Activated CD4-positive, alpha-beta T cell treated with anti-CD3 and anti-CD28 coated beads, Interleukin-10, Interleukin-2, amounts not matched to agents 100 ng/mL and 50 ng/mL, durations not matched to agents 16 hours and 8 hours (primary cell): ENCODE measurements at regions not wholly inside any gene's neighbourhood (a gene's known extent, or its start where the extent isn't known, plus 50 kb on each side); places are given as distances from the start of the nearest gene placed in this dataset.

Experiments
- DNase-seq: peaks from one replicate; pipeline ENCODE4 v3.0.0-alpha.2; 2020

DNA sequence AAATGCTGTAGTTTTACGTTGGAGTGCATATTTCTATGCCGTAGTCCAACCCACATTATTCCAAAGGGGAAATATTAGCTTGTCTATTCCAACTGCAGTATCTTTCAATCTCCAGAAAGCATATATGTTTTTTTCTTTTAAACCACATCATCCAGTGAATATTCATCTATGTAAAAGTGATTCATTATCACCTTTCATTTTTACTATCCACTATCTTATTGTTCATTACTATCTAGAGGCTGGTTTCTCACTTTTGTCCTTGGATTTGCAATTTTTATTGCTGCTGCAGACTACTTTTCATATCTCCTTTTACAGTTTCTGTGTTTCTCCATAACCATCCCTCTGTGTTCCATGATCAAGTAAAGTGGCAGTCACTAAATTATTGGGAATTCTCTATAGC lies 1097.2 kb upstream of the TENM4 start:
- DNase-seq, result peak; percentile 2

DNA sequence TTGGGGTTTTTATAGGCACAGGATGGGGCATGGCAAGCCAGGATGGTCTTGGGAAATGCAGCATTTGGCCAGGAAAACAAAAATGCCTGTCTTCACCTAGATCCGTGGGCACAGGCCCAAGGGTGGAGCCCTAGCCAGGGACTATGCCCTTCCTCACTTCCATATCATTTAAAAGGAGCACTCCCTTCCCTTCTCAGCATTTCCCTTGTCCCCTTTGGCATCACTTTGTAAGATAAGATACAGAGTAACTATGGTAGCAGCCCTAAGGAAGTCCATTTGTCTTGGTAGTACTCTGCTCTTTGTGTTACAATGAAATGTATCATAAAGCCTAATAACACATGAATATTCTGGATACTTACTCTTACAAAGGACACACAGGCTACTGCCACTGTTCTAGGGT lies 1092.6 kb upstream of the TENM4 start:
- DNase-seq, result no peak

DNA sequence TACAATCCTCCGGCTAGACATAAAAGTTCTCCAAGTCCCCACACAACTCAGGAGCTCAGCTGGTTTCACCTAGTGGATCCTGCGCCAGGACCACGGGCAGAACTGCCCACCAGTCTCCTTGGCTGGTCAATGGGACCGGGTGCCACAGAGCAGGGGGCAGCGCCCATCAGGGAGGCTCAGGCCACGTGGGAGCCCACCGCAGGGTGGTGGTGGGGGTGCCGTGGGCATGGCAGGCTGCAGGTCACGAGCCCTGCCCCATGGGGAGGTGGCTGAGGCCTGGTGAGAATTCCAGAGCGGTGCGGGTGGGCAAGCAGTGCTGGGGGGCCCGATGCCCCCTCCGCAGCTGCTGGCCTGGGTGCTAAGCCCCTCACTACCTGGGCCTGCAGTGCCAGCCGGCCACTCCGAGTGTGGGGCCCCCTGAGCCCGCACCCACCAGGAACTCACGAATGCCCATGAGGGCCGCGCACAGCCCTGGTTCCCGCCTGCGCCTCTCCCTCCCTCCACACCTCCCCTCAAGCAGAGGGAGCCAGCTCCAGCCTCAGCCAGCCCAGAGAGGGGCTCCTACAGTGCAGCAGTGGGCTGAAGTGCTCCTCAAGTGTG lies 1091.9 kb upstream of the TENM4 start:
- DNase-seq, result no peak

DNA sequence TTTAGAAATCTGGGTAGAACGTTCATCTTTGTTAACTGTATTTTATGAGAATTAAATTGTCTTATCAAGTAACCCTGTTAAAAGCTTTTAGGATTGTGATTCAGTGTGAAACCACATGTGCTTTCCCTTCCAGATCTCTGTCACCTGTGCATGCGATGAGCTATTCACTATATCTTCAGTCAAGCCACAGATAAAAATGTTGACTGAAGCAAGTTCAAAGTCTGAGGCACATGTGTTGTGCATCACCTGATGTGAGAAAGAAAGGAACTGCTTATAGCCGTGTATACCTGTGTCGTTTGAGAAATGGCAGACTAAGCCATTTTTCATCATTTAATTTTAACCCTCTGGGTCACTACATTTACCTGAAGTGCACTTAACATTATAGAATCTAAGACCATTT lies 1088.9 kb upstream of the TENM4 start:
- DNase-seq, result no peak

DNA sequence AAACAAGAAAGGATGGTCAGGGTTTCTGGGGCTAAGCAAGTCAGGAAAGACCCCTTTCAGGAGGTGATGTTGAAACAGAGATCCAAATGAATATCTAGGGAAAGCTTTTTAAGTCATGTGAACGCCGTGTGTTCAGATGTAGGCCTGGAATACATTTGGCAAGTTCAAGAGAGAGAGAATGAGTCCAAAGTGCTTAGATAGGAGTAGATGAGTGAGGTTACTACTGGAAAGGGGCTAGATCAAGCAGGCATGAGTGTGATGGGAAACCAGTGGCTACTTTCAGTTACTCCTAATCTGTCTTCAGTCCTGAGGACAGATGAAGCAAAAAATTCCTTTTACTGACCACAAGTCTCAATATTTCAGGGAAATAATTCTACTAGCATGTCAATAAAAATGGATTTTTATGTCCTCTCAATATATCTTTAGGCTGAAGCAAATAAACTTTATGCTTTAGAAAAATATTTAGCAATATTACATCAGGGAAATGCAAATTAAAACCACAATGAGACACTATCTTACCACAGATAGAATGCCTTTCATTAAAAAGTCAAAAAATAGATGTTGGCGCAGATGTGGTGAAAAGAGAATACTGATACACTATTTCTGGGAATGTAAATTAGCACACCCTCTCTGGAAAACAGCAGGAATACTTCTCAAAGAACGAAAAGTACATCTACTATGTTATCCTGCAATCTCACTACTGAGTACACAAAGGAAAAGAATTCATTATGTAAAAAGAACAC lies 1085.0 kb upstream of the TENM4 start:
- no peak for DNase-seq

DNA sequence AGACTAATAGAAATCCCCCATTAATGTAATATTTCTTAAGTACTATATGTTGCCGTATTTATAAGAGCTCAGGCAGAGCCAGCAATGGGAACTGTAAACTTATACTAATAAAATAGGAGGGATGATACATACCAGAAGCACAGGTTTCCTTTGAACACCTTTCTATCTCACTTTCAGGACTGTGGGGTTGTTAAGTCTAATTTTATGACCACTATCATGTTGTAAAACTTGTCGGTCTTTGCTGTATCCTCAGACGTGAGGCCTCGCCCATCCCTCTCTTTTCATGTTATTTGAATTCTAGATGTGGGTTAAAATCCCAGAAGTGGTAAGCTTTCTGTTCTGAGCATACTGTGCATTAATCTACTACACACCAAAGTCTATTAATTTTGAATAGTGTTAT lies 1083.5 kb upstream of the TENM4 start:
- DNase-seq, result no peak

DNA sequence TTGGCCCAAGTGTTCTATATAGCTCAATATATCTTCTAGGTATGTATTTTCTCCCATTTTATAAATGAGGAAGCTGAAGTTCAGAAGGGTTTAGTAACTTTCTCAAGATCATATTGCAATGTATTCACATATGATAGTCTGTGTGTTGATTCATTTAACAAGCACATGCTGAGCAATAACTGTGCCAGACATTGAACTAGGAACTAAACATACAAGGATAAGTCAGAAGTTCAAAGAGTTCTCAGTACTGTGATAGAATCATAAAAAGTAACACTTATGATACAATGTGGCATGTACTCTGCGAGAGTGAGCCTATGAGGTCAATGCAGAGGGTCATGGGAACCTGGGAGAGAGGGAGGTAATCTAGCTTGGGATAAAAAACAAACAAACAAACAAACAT lies 1082.2 kb upstream of the TENM4 start:
- no peak for DNase-seq

DNA sequence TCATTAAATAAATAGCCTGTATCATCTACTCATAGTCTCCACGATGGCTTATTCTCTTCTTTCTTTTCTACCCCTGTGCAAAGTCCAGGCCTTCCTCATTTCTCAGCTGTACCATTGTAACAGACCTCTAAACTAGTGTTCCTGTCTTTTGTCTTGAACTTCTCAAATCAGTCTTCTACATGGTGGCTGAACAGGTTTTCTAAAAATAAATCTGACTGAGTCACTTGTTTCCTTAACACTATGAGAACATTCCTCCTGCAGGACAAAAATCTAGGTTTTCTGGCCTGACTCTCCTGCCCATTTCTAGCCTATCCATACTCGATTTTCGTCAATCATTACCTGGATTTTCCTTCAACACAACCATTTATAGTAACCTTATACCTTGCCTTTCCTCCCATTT lies 1080.8 kb upstream of the TENM4 start:
- DNase-seq, result no peak

DNA sequence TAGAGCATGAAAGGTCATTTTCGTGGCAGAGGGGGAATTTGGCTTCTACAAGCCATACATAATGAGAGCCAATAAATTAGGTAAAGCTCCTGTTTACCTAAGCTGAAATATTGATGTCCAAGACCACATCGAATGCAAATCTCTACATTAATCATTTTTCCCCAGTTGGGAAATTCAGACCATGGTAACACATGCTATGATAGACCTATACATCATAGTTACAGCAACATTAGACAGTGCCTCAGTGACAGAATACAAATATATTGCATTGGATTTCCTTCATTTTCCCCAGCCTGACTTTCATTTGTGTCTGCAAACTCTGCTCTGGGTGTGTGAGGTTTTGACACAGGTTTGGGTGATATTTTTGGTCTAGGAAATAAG lies 1079.7 kb upstream of the TENM4 start:
- DNase-seq, result no peak

DNA sequence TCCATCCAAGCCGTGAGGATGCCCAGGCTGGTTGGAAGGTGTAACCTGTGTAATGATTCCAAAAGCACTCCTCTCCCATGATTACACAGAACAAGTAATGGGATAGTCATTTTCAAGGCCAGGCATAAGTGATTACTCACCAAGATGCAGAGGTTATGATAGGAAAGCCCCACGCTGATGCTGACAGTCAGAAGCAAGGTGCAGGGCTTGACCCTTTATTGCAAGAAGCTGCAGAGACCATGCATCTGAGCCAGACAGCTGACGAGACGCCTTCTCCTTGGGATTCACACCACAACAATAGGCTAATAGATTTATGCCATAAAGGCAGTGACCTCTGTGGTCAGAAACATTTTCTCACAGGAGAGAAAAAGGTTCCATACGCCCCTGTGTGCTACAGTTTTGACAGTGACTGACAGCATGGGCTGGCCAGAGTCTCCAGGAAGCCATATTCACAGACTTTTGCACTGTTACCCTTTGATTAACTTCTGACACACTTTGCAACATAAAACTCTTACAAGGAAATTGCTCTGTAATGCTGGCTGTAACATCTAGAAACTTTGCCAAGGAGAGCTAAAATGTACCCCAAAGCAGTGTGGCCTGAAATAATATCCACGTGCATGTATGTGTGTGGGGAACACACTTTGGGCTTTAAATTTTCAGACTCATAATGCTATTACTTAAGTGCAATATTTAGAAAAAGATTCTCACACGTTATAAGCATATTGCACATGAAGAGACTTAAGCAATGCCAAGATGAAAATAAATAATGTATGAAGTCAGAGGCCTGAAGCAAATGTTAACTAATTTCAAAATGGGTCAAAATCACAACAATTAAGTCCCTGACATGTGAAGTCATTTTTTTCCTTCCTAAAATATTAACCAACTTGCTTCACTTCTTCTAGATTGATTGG lies 1079.0 kb upstream of the TENM4 start:
- DNase-seq, result no peak

DNA sequence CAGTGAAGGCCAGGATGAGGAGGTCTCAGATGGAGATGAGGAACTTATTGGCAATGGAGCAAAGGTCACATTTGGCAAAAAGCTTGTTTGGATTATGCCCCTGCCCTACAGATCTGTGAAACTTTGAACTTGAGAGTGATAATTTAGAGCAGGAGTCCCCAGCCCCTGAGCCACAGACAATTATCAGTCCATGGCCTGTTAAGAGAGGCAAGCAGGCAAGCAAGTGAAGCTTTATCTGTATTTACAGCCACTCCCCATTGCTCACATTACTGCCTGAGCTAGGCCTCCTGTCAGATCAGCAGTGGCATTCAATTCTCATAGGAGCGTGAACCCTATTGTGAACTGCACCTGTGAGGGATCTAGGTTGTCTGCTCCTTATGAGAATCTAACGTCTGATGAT lies 1076.9 kb upstream of the TENM4 start:
- DNase-seq, result no peak

DNA sequence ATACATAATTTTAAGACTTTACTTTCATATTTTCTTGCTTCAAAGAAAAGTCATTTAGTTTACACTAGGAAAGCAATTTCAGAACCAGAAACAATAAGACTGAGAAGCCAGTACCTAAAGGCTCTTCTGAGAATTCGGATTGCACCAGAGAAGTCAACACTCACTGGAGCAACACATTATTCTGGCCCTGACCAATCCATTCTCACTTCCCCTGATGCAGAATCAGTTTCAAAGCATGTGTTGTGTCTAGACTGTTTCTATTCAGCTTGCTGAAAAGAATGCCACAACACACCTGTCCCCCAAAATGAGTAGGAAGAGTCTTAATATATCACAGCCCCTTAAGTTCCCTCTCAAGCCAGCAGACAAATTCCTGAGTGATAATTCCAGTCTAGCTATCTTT lies 1074.3 kb upstream of the TENM4 start:
- no peak for DNase-seq

DNA sequence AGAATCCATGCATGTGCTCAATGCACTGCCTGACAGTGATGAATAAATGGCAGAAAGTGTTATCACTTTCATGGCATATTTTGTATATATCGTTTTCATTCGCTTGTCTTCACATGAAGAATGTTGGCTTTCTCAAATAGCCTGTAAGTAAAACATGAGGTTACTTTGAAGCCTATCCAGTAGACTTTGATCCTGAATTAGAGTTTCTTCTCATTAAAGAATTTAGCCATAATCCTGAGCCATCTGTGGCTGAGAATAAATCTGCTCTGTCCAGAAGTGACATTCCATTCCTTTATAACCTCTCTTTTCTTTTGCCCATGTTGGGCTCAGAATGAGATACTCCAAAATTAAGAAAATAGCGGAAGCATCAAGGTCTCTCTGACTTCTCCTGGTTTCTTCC lies 1071.7 kb upstream of the TENM4 start:
- no peak for DNase-seq

DNA sequence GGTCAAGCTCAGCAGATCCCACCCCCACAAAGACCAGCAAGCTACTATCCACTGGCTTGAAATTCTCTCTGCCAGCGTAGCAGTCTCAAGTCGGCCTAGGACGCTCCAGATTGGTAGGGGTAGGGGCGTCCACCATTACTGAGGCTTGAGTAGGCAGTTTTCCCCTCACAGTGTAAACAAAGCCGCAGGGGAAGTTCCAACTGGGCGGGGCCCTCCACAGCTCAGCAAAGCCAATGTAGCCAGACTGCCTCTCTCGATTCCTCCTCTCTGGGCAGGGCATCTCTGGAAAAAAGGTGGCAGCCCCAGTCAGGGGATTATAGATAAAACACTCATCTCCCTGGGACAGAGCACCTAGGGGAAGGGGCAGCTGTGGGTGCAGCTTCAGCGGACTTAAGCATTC lies 1064.9 kb upstream of the TENM4 start:
- no peak for DNase-seq

DNA sequence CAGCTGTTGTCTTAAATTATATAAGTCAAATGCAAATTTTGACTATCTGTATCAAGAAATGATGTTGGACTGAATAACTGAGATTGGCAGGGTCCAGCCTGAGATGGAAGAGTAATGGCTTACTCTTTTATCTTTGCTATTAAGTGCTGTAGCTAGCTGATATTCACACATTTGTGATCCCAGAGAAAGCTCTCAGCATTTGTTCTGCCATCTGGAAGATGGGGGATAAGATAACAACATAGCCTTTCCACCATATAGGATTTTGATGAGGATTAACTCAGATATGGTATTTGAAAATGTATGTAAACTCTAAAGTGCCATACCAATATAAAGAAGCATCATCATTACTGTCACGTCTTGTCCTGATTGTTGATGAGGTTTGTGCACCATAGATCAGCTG lies 1063.2 kb upstream of the TENM4 start:
- DNase-seq, result no peak

DNA sequence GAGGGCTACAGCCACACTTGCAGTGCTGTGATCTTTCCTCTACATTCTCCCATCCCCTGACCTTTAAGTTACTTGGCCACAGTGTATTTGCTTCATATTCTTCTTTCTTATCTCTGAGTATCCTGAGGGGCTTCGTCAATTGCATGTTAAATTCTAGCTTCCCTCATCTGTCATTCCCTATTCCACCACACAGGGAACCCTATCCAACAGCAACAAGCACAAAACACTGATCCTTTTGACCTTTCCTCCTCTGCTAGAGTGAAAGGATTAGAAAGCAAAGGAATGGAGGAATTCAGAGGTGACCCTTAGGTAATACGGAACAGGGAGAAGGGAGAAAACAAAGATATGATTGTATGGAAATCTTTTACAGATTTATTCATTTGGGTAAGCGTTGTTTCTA lies 1061.7 kb upstream of the TENM4 start:
- DNase-seq, result no peak

DNA sequence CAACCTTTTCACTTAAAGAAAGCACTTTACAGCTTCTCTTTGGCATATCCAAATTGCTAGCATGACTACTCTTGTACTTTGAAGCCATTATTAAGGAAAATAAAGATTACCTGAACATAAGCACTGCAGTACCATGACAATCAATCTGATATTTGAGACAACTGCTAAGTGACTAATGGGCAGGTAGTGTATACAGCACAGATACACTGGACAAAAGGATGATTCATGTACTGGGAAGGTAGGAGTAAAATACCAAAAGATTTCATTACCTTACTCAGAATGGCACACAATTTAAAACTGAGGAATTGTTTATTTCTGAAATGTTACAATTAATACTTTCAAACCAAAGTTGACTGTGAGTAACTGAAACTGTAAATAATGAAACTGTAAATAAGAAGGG lies 1054.3 kb upstream of the TENM4 start:
- no peak for DNase-seq

DNA sequence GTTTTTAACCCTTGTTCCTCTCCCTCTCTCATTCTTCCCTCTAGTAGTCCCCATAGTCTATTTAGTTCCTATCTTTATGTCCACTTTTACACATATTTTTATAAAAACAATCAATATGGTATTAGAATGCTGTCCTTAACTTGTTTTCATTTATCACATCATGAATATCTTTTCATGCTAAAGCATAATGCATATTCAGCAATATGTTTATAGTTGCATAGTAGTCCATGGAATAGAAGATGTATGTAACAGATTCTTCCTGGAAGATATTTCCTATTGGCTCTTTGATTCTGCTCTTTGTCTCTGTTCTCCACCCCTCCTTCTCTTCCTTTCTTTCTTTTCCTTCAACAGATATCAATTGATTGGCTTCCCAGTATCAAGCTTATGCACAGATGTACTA lies 1047.1 kb upstream of the TENM4 start:
- no peak for DNase-seq

DNA sequence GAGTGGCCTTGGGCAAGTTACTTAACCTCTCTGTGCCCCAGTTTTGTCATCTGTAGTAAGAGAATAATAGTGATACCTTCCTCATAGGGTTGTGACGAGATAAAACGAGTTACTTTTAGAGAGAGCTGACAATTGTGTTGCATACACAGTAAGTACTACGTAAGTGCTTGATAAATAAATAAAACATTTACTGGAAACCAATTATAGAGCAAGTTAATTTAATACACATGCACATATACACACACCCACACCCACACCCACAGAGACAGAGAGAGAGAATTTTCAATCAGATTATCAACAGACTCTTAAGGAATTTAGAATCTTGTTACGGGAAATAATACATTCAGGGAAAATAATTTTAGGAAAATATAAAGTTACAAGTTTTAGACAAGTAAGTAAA lies 1045.8 kb upstream of the TENM4 start:
- no peak for DNase-seq

DNA sequence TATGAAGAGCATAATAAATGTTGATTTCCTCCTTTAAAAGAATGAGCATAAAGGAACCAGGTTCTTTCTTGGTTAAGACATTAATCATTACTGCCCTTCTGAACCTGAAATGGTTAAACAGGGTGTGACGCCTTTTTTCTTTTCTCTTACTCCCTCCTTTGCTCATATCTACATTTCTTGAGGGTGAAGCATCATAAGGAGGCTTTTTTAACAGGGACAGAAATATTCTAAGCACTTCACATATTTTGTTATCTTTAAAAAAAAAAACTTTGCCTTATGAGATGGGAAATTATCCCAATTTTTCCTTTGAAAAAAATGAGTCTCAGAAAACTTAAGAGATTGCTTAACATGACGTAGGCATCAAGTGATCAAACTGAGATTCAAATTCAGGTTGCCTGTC lies 1036.3 kb upstream of the TENM4 start:
- DNase-seq, result no peak

DNA sequence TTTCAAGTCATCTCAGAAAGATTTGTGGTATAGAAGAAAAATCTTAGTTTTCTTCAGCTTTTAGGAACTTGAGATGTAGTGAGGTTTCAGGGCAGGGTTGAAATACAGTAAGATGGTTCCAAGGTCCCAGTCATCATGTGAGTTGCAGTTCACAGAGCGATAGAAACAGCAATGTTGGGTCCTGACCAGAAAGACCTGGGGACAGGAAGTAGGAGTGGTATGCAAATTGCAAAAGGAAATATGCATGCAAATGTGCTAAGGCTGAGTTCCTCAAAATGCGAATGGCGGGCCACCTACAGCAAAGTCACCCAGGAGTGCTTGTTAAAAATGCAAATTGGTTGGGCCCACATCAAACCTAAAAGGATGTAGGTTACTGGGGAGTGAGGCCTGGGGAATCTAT lies 1032.7 kb upstream of the TENM4 start:
- DNase-seq, result no peak

DNA sequence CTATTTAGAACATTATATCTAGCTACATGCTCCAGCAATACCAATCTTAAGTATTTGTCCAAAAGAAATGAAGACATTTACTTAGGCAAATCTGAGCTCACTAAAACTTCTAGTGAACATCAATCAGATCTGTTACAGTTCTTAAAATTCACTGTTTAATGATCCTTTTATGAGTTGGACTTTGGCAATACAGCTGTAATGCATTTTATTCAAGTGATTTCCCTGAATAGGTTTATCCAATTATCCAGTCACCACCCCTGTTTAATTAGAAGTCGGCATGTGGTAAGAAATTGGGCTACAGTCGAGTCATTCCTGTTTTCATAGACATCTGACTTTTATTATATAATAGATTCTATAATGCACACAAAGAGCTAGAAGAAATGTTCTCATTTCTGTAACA lies 1029.0 kb upstream of the TENM4 start:
- no peak for DNase-seq

DNA sequence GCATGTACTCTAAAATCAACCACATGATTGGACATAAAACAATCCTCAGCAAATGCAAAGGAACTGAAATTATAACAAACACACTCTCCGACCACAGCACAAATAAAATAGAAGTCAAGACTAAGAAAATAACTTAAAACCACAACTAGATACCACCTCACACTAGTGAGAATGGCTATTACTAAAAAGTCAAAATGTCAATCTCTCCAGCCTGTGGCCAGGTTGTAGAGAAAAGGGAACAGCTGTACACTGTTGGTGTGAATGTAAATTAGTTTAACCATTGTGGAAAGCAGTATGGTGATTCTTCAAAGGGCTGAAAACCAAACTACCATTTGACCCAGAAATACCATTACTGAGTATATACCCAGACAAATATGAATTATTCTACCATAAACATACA lies 1025.7 kb upstream of the TENM4 start:
- DNase-seq, result no peak

DNA sequence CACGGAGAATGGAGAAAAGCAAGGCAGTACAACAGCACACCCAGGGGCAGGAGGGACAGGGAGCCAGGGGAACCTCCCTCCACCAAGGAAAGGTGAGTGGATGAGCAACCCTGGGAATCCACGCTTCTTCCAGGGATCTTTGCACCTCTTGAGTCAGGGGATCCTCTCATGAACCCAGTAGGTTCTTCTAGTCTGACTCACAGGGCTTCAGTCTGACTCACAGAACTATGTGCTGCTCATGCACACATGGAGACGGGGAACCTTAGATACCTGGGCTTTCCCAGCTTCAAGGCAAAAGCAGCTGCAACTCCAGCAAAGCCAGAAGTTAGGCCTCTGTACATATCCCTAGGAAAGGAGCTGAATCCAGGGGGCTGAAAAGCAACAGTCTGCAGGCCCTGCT lies 1021.4 kb upstream of the TENM4 start:
- DNase-seq, result no peak
